K562 (cell line): ENCODE measurements at regions not wholly inside any gene's neighbourhood (a gene's known extent, or its start where the extent isn't known, plus 50 kb on each side); places are given as distances from the start of the nearest gene placed in this dataset.

Experiments used
- ATAC-seq: fragments of 200-7000 bp; cut with Tn5 transposase; 3 replicates; pipeline ENCODE4 v1.9.1; 2020; ENCODE audit warnings: moderate library complexity
- BruUV-seq: library from RNA; stranded (reverse); fragments of 400-500 nt; replicated peaks from 2 replicates; lab custom pipeline; 2021; lab: Mats Ljungman, UMichigan
- CTCF ChIA-PET: fragments of 300-600 bp; formaldehyde crosslinking; extraction: SDS; loops from one replicate; lab custom pipeline; 2021; ENCODE audit warnings: low intra/inter-chr PET ratio; lab: Yijun Ruan, JAX
- POLR2A ChIA-PET: fragments of 300-600, 350-650 bp; sonication (Branson Sonifier 250); formaldehyde crosslinking; extraction: SDS; loops from one replicate; lab custom pipeline; 2021; ENCODE audit warnings: antibody characterized with exemption, inconsistent platforms; lab: Yijun Ruan, JAX
- DNase-seq, 4 experiments: peaks; one replicate each; pipeline versions ENCODE4 v3.0.0 to v3.0.0-alpha.2; 2011 to 2018; ENCODE audit warnings: low spot score in 3 of 4, mixed read lengths in 3 of 4; ENCODE audit errors: extremely low read depth in 1 of 4
- FAIRE-seq: peaks from 2 replicates; lab custom pipeline; 2011; peaks lifted over from hg19 to GRCh38; lab: Jason Lieb, UNC
- H2AFZ ChIP-seq: 2 replicates; pipeline ENCODE4 v1.6.0; 2011; ENCODE audit warnings: low read depth, low read length, control low read depth, inconsistent platforms
- H3K27ac ChIP-seq: fragments of 200-600 bp; 3 replicates; pipeline ENCODE4 v1.8.0; 2011; ENCODE audit warnings: low read depth, mild to moderate bottlenecking, control low read depth, inconsistent platforms, low read length, moderate library complexity, mixed read lengths; ENCODE audit errors: extremely low read depth
- H3K27me3 ChIP-seq, 2 experiments: fragments of 300-600 bp in 1 of 2; 2 replicates in 1 of 2; 3 replicates in 1 of 2; pipeline versions ENCODE4 v1.6.0 to v1.8.0; 2011; ENCODE audit warnings: inconsistent platforms in 2 of 2, low read length in 2 of 2, mild to moderate bottlenecking in 1 of 2, mixed read lengths in 1 of 2, moderate library complexity in 1 of 2; ENCODE audit not compliant: control insufficient read depth in 2 of 2, insufficient read depth in 2 of 2
- H3K36me3 ChIP-seq: fragments of 300-600 bp; 3 replicates; pipeline ENCODE4 v1.8.0; 2011; ENCODE audit warnings: mild to moderate bottlenecking, low read length, inconsistent platforms; ENCODE audit not compliant: control insufficient read depth, insufficient read depth
- H3K4me1 ChIP-seq, 2 experiments: fragments of 200-600 bp in 1 of 2; replicated peaks in 1 of 2; 2 replicates in 1 of 2; 3 replicates in 1 of 2; pipeline versions ENCODE4 v1.5.1 to v1.8.0; 2011; ENCODE audit warnings: inconsistent platforms in 2 of 2, low read length in 2 of 2, mild to moderate bottlenecking in 1 of 2, mixed read lengths in 1 of 2, moderate library complexity in 1 of 2; ENCODE audit not compliant: control insufficient read depth in 2 of 2, insufficient read depth in 2 of 2
- H3K4me2 ChIP-seq: 2 replicates; pipeline ENCODE4 v1.6.1; 2011; ENCODE audit warnings: low read length, control low read depth, inconsistent platforms, mixed read lengths; ENCODE audit not compliant: insufficient read depth
- H3K4me3 ChIP-seq: fragments of 200-600 bp; sonication (generic), shearing (Covaris generic); 2 replicates; pipeline ENCODE4 v1.5.1; 2016; ENCODE audit warnings: control low read depth, inconsistent platforms
- H3K79me2 ChIP-seq: fragments of 200-600 bp; 3 replicates; pipeline ENCODE4 v1.8.0; 2011; ENCODE audit warnings: low read length, inconsistent platforms; ENCODE audit not compliant: control insufficient read depth, insufficient read depth
- H3K9ac ChIP-seq, 2 experiments: 2 replicates each; pipeline versions ENCODE4 v1.6.0 to v1.6.1; 2011; ENCODE audit warnings: low read depth in 2 of 2, low read length in 2 of 2, control low read depth in 1 of 2, inconsistent platforms in 1 of 2, mild to moderate bottlenecking in 1 of 2, mixed read lengths in 1 of 2; ENCODE audit not compliant: insufficient read depth in 1 of 2
- H3K9me1 ChIP-seq: one replicate; pipeline ENCODE4 v1.6.0; 2011; ENCODE audit warnings: inconsistent platforms, mild to moderate bottlenecking, low read length, moderate library complexity; ENCODE audit not compliant: control insufficient read depth, insufficient read depth
- H3K9me3 ChIP-seq: replicated peaks from 2 replicates; pipeline ENCODE4 v1.5.1; 2011; ENCODE audit warnings: low read depth, low read length, inconsistent platforms; ENCODE audit not compliant: control insufficient read depth, insufficient read depth
- H4K20me1 ChIP-seq: replicated peaks from 2 replicates; pipeline ENCODE4 v1.6.1; 2011; ENCODE audit warnings: low read length, inconsistent platforms, mixed read lengths; ENCODE audit not compliant: control insufficient read depth, insufficient read depth
- BACH1 ChIP-seq: fragments of 200-800 bp; sonication (Bioruptor generic); IDR thresholded peaks from 2 replicates; pipeline ENCODE4 v1.6.1; 2016; ENCODE audit warnings: missing genetic modification characterization, missing compliant biosample characterization
- BCOR ChIP-seq: fragments of 450-650 bp; IDR thresholded peaks from 2 replicates; pipeline ENCODE4 v1.6.1; 2016
- BRD9 ChIP-seq: fragments of 450-650 bp; IDR thresholded peaks from 2 replicates; pipeline ENCODE4 v1.6.1; 2018; ENCODE audit warnings: low read depth; ENCODE audit not compliant: partially characterized antibody
- DNMT1 ChIP-seq: fragments of 450-650 bp; IDR thresholded peaks from 2 replicates; pipeline ENCODE4 v1.6.1; 2016; ENCODE audit warnings: antibody characterized with exemption, mild to moderate bottlenecking
- ETV6 ChIP-seq, 3 experiments: fragments of 150-350 bp in 1 of 3; sonication (generic) in 1 of 3; formaldehyde crosslinking in 1 of 3; IDR thresholded peaks; 2 replicates each; pipeline versions ENCODE4 v1.6.1 to v1.8.0; 2014 to 2022; ENCODE audit warnings: borderline replicate concordance in 2 of 3, low read depth in 2 of 3, antibody characterized with exemption in 1 of 3, low read length in 1 of 3, mild to moderate bottlenecking in 1 of 3, missing genetic modification reagents in 1 of 3
- HNRNPUL1 ChIP-seq: fragments of 200-400 bp; formaldehyde crosslinking; IDR thresholded peaks from 2 replicates; pipeline ENCODE4 v1.6.1; 2017; ENCODE audit warnings: low read length
- NUFIP1 ChIP-seq: fragments of 450-650 bp; IDR thresholded peaks from 2 replicates; pipeline ENCODE4 v1.6.1; 2018; ENCODE audit not compliant: partially characterized antibody
- PBX2 ChIP-seq, 2 experiments: IDR thresholded peaks in 1 of 2; conservative IDR thresholded peaks in 1 of 2; 2 replicates each; pipeline ENCODE4 v1.6.1; 2016; ENCODE audit warnings: low read depth in 2 of 2, mild to moderate bottlenecking in 1 of 2, missing compliant biosample characterization in 1 of 2, missing genetic modification characterization in 1 of 2, moderate library complexity in 1 of 2
- RBM34 ChIP-seq: fragments of 200-400 bp; formaldehyde crosslinking; IDR thresholded peaks from 2 replicates; pipeline ENCODE4 v1.6.1; 2018; ENCODE audit warnings: low read length, borderline replicate concordance; ENCODE audit not compliant: insufficient read depth
- SAP30 ChIP-seq: fragments of 200-600 bp; sonication (generic); IDR thresholded peaks from 2 replicates; pipeline ENCODE4 v1.6.1; 2012; ENCODE audit warnings: borderline replicate concordance, low read depth, mild to moderate bottlenecking, moderate library complexity, low read length, control low read depth, inconsistent platforms; ENCODE audit not compliant: insufficient read depth, poor library complexity, severe bottlenecking
- SIN3A ChIP-seq, 2 experiments: fragments of 150-350 bp in 1 of 2; IDR thresholded peaks; 2 replicates each; pipeline ENCODE4 v1.6.1; 2011 to 2016; ENCODE audit warnings: borderline replicate concordance in 2 of 2, low read depth in 2 of 2, low read length in 2 of 2, mild to moderate bottlenecking in 2 of 2, moderate library complexity in 2 of 2; ENCODE audit not compliant: control insufficient read depth in 1 of 2
- SIRT6 ChIP-seq: IDR thresholded peaks from one replicate; pipeline ENCODE4 v1.6.1; 2012; ENCODE audit warnings: low read depth, mild to moderate bottlenecking, control low read depth, inconsistent platforms, low read length, moderate library complexity
- TSC22D4 ChIP-seq: fragments of 450-650 bp; IDR thresholded peaks from 2 replicates; pipeline ENCODE4 v1.6.1; 2016; ENCODE audit warnings: missing genetic modification characterization, missing biosample characterization, control low read depth
- ZNF280A ChIP-seq: fragments of 450-650 bp; IDR thresholded peaks from 2 replicates; pipeline ENCODE4 v1.6.1; 2018; ENCODE audit warnings: mild to moderate bottlenecking, low read depth; ENCODE audit not compliant: partially characterized antibody
- ZNF347 ChIP-seq: fragments of 450-650 bp; formaldehyde crosslinking; IDR thresholded peaks from 2 replicates; pipeline ENCODE4 v1.4.0; 2020; ENCODE audit warnings: low read depth, mild to moderate bottlenecking, moderate library complexity
- ZNF589 ChIP-seq: fragments of 200-800 bp; sonication (Bioruptor generic); IDR thresholded peaks from 2 replicates; pipeline ENCODE4 v1.6.1; 2016; ENCODE audit warnings: low read depth, missing genetic modification characterization, missing compliant biosample characterization
- ZNF764 ChIP-seq: fragments of 250-450 bp; sonication (Bioruptor Pico); IDR thresholded peaks from 2 replicates; pipeline ENCODE4 v1.4.0; 2020; ENCODE audit warnings: low read depth, mild to moderate bottlenecking, moderate library complexity
- ZNF785 ChIP-seq: fragments of 250-450 bp; sonication (Bioruptor Pico); IDR thresholded peaks from 2 replicates; pipeline ENCODE4 v1.4.0; 2020; ENCODE audit warnings: mild to moderate bottlenecking
- WGBS: fragments of 100-300 bp; shearing (Covaris generic); methylation state at CpG from one replicate; pipeline ENCODE4 v1.1.6; 2016; ENCODE audit warnings: low coverage, mixed read lengths; ENCODE audit not compliant: insufficient coverage; ENCODE audit errors: missing lambda C conversion rate; 5-methylcytosine and 5-hydroxymethylcytosine counted together
- in situ Hi-C: fragments of 300-500 bp; cut with MboI; formaldehyde crosslinking; loops from 4 replicates; pipeline ENCODE4 v1.15.0; 2018; ENCODE audit warnings: inconsistent platforms, mixed read lengths
- intact Hi-C: fragments of 100-400 bp; cut with micrococcal nuclease; formaldehyde crosslinking; loops from 2 replicates; pipeline ENCODE4 v1.14.2; 2022

- TF ChIP-seq RBM34 (no peak), TSC22D4 (tag) (no peak), SIN3A (IDR thresholded peaks at IDR 0.05; ENCODE audit: borderline replicate concordance in 2 of 2, control insufficient read depth in 1 of 2, low read depth in 2 of 2, low read length in 2 of 2) (no peak), ZNF347 (no peak), ZNF764 (CRISPR knock-in tag) (no peak), SIRT6 (no peak), BRD9 (no peak), ETV6 (IDR thresholded peaks at IDR 0.05; ENCODE audit: borderline replicate concordance in 1 of 2, low read depth in 2 of 2, low read length in 1 of 2) (no peak), ETV6 (CRISPR knock-in tag; IDR thresholded peaks at IDR 0.05; ENCODE audit: borderline replicate concordance) (no peak)
These were observed 298.3 kb upstream of the EXOC2 start (continued) for GRCh38 chr6:991192-991591.

- no peaks in the 10 kb centered on the region for H3K4me1 ChIP-seq
- 1% methylated on average over 4 of the region's 4 CpGs for WGBS
- no peak overlapping the region for H3K27ac ChIP-seq
- no peaks in the 10 kb centered on the region for H3K79me2 ChIP-seq
- no peak overlapping the region for H3K9ac ChIP-seq
- no TSS peak for BruUV-seq
- FAIRE-seq (no peak), DNase-seq (no peak), ATAC-seq (no peak)
- H3K4me2 ChIP-seq = no peak overlapping the region
- ChIA-PET POLR2A (interaction anchor here (0.6 to 1.3 kb wide), 2 partner anchors 11 to 320 kb away, joined by 3 to 4 read pairs; no protein-coding TSS in a partner anchor), CTCF (no interaction called here)
- H2AFZ ChIP-seq = no peak overlapping the region
- no peaks in the 10 kb centered on the region for H3K9me3 ChIP-seq
- no peaks in the 10 kb centered on the region for H3K9me1 ChIP-seq
- no peaks in the 10 kb centered on the region for H3K36me3 ChIP-seq
- in situ Hi-C loops (no loop called here), intact Hi-C loops (no loop called here)
- no peaks in the 10 kb centered on the region for H4K20me1 ChIP-seq
- no peak overlapping the region for H3K4me3 ChIP-seq
- no peaks in the 10 kb centered on the region for H3K27me3 ChIP-seq
- no peak for TF ChIP-seq ZNF280A
- no peak for TF ChIP-seq RBM34
- no peak for TF ChIP-seq NUFIP1
- TF ChIP-seq BACH1 (tag) = no peak
- TF ChIP-seq BCOR = no peak
- TF ChIP-seq ZNF785 (CRISPR knock-in tag) = no peak
- no peak for TF ChIP-seq DNMT1
- TF ChIP-seq HNRNPUL1 = no peak
- no peak for TF ChIP-seq PBX2 (CRISPR knock-in tag; IDR thresholded peaks at IDR 0.05; ENCODE audit: low read depth)
- TF ChIP-seq PBX2 (tag; conservative IDR thresholded peaks at IDR 0.05; ENCODE audit: low read depth) = no peak
- TF ChIP-seq SAP30 = no peak
- TF ChIP-seq ZNF589 = no peak
These were observed 291.1 kb upstream of the EXOC2 start for GRCh38 chr6:984031-984430.
